IMR-90 (cell line): ENCODE measurements at regions not wholly inside any gene's neighbourhood (a gene's known extent, or its start where the extent isn't known, plus 50 kb on each side); places are given as distances from the start of the nearest gene placed in this dataset.
A peak's percentile ranks its signal among the peaks of the same experiment; 100 is the strongest.

Experiments used
- ATAC-seq: fragments of 200-7000 bp; cut with Tn5 transposase; 2 replicates; pipeline ENCODE4 v1.9.1; 2020; ENCODE audit warnings: low read depth, mild to moderate bottlenecking, moderate library complexity
- BruUV-seq: library from RNA; stranded (reverse); fragments of 400-500 nt; replicated peaks from 2 replicates; lab custom pipeline; 2021; lab: Mats Ljungman, UMichigan
- CTCF ChIA-PET: fragments of 300-600 bp; formaldehyde crosslinking; extraction: SDS; loops from one replicate; lab custom pipeline; 2021; ENCODE audit warnings: antibody characterized with exemption; lab: Yijun Ruan, JAX
- POLR2A ChIA-PET: fragments of 300-600 bp; sonication (Branson Sonifier 250); formaldehyde crosslinking; loops from one replicate; lab custom pipeline; 2022; ENCODE audit warnings: antibody characterized with exemption; ENCODE audit not compliant: unreplicated experiment; lab: Charles Lee
- DNase-seq: peaks from one replicate; pipeline ENCODE4 v3.0.0; 2013
- H2AFZ ChIP-seq: replicated peaks from 2 replicates; pipeline ENCODE3; 2013; ENCODE audit warnings: low read length, mild to moderate bottlenecking; ENCODE audit not compliant: poor library complexity
- H2AK5ac ChIP-seq: 2 replicates; pipeline ENCODE4 v1.6.1; 2013; ENCODE audit warnings: low read depth, low read length, inconsistent platforms
- H2AK9ac ChIP-seq: replicated peaks from 2 replicates; pipeline ENCODE3; 2013; ENCODE audit warnings: mild to moderate bottlenecking, low read depth, low read length, moderate library complexity; ENCODE audit not compliant: poor library complexity
- H2BK120ac ChIP-seq: 2 replicates; pipeline ENCODE4 v1.6.1; 2013; ENCODE audit warnings: low read depth, low read length, inconsistent platforms
- H2BK15ac ChIP-seq: 3 replicates; pipeline ENCODE4 v1.6.1; 2013; ENCODE audit warnings: low read depth, low read length, inconsistent platforms
- H2BK20ac ChIP-seq: 2 replicates; pipeline ENCODE4 v1.6.1; 2013; ENCODE audit warnings: low read depth, mild to moderate bottlenecking, inconsistent platforms, low read length, moderate library complexity
- H2BK5ac ChIP-seq: 2 replicates; pipeline ENCODE4 v1.6.1; 2013; ENCODE audit warnings: mild to moderate bottlenecking, low read depth, low read length, inconsistent platforms; ENCODE audit not compliant: poor library complexity, severe bottlenecking
- H3K14ac ChIP-seq: replicated peaks from 2 replicates; pipeline ENCODE4 v1.6.1; 2013; ENCODE audit warnings: low read depth, low read length, inconsistent platforms
- H3K18ac ChIP-seq: 2 replicates; pipeline ENCODE4 v1.6.1; 2013; ENCODE audit warnings: low read depth, low read length, control low read depth
- H3K23ac ChIP-seq: 2 replicates; pipeline ENCODE4 v1.6.1; 2013; ENCODE audit warnings: low read depth, low read length, inconsistent platforms
- H3K27ac ChIP-seq: 2 replicates; pipeline ENCODE4 v1.5.1; 2013; ENCODE audit warnings: mild to moderate bottlenecking, control low read depth, low read length; ENCODE audit not compliant: insufficient read depth
- H3K27me3 ChIP-seq: 2 replicates; pipeline ENCODE4 v1.6.1; 2013; ENCODE audit warnings: low read length; ENCODE audit not compliant: control insufficient read depth, insufficient read depth
- H3K36me3 ChIP-seq: 2 replicates; pipeline ENCODE4 v1.6.1; 2013; ENCODE audit warnings: low read length, mixed read lengths; ENCODE audit not compliant: control insufficient read depth, insufficient read depth
- H3K4ac ChIP-seq: 2 replicates; pipeline ENCODE4 v1.6.1; 2013; ENCODE audit warnings: low read depth, low read length, inconsistent platforms
- H3K4me1 ChIP-seq: 2 replicates; pipeline ENCODE4 v1.6.1; 2013; ENCODE audit warnings: low read length, mixed read lengths; ENCODE audit not compliant: control insufficient read depth, insufficient read depth
- H3K4me2 ChIP-seq: 2 replicates; pipeline ENCODE4 v1.6.1; 2013; ENCODE audit warnings: low read depth, mild to moderate bottlenecking, control low read depth, low read length, moderate library complexity
- H3K4me3 ChIP-seq: 2 replicates; pipeline ENCODE4 v1.5.1; 2013; ENCODE audit warnings: low read depth, mild to moderate bottlenecking, control low read depth, low read length, moderate library complexity; ENCODE audit not compliant: insufficient read depth
- H3K56ac ChIP-seq: 2 replicates; pipeline ENCODE4 v1.6.1; 2013; ENCODE audit warnings: low read length, inconsistent platforms; ENCODE audit not compliant: insufficient read depth; ENCODE audit errors: extremely low read depth
- H3K79me1 ChIP-seq, 2 experiments: 2 replicates each; pipeline ENCODE4 v1.6.1; 2013; ENCODE audit warnings: low read length in 2 of 2, inconsistent platforms in 1 of 2, low read depth in 1 of 2
- H3K9ac ChIP-seq: 2 replicates; pipeline ENCODE4 v1.6.1; 2013; ENCODE audit warnings: low read depth, low read length, control low read depth
- H3K9me1 ChIP-seq: 2 replicates; pipeline ENCODE4 v1.6.1; 2013; ENCODE audit warnings: low read length, inconsistent platforms; ENCODE audit not compliant: insufficient read depth
- H3K9me3 ChIP-seq: 2 replicates; pipeline ENCODE4 v1.6.1; 2013; ENCODE audit warnings: low read length; ENCODE audit not compliant: control insufficient read depth, insufficient read depth
- H4K20me1 ChIP-seq: 2 replicates; pipeline ENCODE4 v1.6.1; 2013; ENCODE audit warnings: low read length, inconsistent platforms; ENCODE audit not compliant: insufficient read depth
- H4K5ac ChIP-seq: 2 replicates; pipeline ENCODE4 v1.6.1; 2013; ENCODE audit warnings: mild to moderate bottlenecking, low read depth, low read length, control low read depth
- H4K8ac ChIP-seq, 2 experiments: 2 replicates each; pipeline ENCODE4 v1.6.1; 2013; ENCODE audit warnings: low read depth in 2 of 2, low read length in 2 of 2, control low read depth in 1 of 2, inconsistent platforms in 1 of 2
- H4K91ac ChIP-seq: 2 replicates; pipeline ENCODE4 v1.6.1; 2013; ENCODE audit warnings: low read depth, low read length, inconsistent platforms; ENCODE audit not compliant: insufficient read depth
- BHLHE40 ChIP-seq: fragments of 150-350 bp; IDR thresholded peaks from 2 replicates; pipeline ENCODE4 v1.6.1; 2016; ENCODE audit warnings: mild to moderate bottlenecking, low read depth, low read length
- CEBPB ChIP-seq: IDR thresholded peaks from 2 replicates; pipeline ENCODE4 v1.6.1; 2012; ENCODE audit warnings: low read depth, low read length, improper control_type of control experiment
- CHD1 ChIP-seq: IDR thresholded peaks from 2 replicates; pipeline ENCODE4 v1.6.1; 2012; ENCODE audit warnings: low read depth, low read length, improper control_type of control experiment
- CTCF ChIP-seq: conservative IDR thresholded peaks from 2 replicates; pipeline ENCODE4 v1.5.1; 2012; ENCODE audit warnings: mild to moderate bottlenecking, low read depth, low read length, improper control_type of control experiment
- ELK1 ChIP-seq: fragments of 150-350 bp; IDR thresholded peaks from 2 replicates; pipeline ENCODE4 v1.6.1; 2016; ENCODE audit warnings: low read depth, mild to moderate bottlenecking, low read length, moderate library complexity, borderline replicate concordance
- FOS ChIP-seq: fragments of 150-350 bp; IDR thresholded peaks from 2 replicates; pipeline ENCODE4 v1.6.1; 2016; ENCODE audit warnings: low read depth, low read length
- MAFK ChIP-seq: IDR thresholded peaks from 2 replicates; pipeline ENCODE4 v1.6.1; 2012; ENCODE audit warnings: low read depth, low read length, improper control_type of control experiment
- MAZ ChIP-seq: IDR thresholded peaks from 2 replicates; pipeline ENCODE4 v1.6.1; 2012; ENCODE audit warnings: low read depth, mild to moderate bottlenecking, low read length, improper control_type of control experiment, moderate library complexity, borderline replicate concordance
- MXI1 ChIP-seq: IDR thresholded peaks from 2 replicates; pipeline ENCODE4 v1.6.1; 2012; ENCODE audit warnings: low read depth, mild to moderate bottlenecking, low read length, moderate library complexity, borderline replicate concordance
- NFE2L2 ChIP-seq: fragments of 150-350 bp; IDR thresholded peaks from 2 replicates; pipeline ENCODE4 v1.6.1; 2016; ENCODE audit warnings: low read depth, mild to moderate bottlenecking, low read length
- POLR2A ChIP-seq: IDR thresholded peaks from 2 replicates; pipeline ENCODE4 v1.6.1; 2012; ENCODE audit warnings: mild to moderate bottlenecking, low read depth, low read length
- RAD21 ChIP-seq: IDR thresholded peaks from 2 replicates; pipeline ENCODE4 v1.6.1; 2012; ENCODE audit warnings: low read length, improper control_type of control experiment
- RCOR1 ChIP-seq: IDR thresholded peaks from 2 replicates; pipeline ENCODE4 v1.6.1; 2012; ENCODE audit warnings: mild to moderate bottlenecking, low read length, improper control_type of control experiment; ENCODE audit not compliant: insufficient replicate concordance
- RFX5 ChIP-seq: IDR thresholded peaks from 2 replicates; pipeline ENCODE4 v1.8.0; 2012; ENCODE audit warnings: low read depth, mild to moderate bottlenecking, low read length, moderate library complexity
- SMC3 ChIP-seq: fragments of 150-350 bp; IDR thresholded peaks from 2 replicates; pipeline ENCODE4 v1.6.1; 2016; ENCODE audit warnings: low read depth, mild to moderate bottlenecking, antibody characterized with exemption, low read length, moderate library complexity
- USF2 ChIP-seq: fragments of 150-350 bp; IDR thresholded peaks from 2 replicates; pipeline ENCODE4 v1.6.1; 2017; ENCODE audit warnings: mild to moderate bottlenecking, antibody characterized with exemption, low read length, low read depth
- dilution Hi-C: fragments of 300-500 bp; cut with HindIII; formaldehyde crosslinking; loops from one replicate; pipeline ENCODE4 v1.14.3; 2018; ENCODE audit warnings: low sequenced_read_pairs; ENCODE audit not compliant: unreplicated experiment
- in situ Hi-C: fragments of 300-500 bp; cut with MboI; formaldehyde crosslinking; loops from 3 replicates; pipeline ENCODE4 v1.14.3; 2019; ENCODE audit warnings: low sequenced_read_pairs, inconsistent platforms, mixed read lengths
- intact Hi-C: fragments of 100-400 bp; cut with micrococcal nuclease; formaldehyde crosslinking; loops from 2 replicates; pipeline ENCODE4 v1.10.0; 2022

DNA sequence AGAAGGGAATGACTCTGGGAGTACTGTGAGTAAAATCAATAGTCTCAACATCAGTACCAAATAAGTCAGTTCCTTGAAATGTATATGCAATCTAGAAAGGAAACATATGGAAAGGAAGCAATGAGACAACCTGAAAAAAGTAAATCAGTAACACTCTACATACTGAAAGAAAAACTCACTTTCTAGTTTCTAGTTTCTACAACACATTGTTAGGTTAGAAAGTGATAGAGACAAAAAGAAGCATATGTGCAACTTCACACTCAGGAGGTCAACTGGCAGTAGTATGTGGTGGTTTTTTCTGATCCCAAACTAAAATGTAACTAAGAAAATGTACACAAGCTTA, 156.5 kb upstream of the SOX6 start:
- ChIA-PET POLR2A (interaction anchor here (0.6 kb wide), 1 partner anchor 232 kb away, joined by 3 read pairs; no protein-coding TSS in a partner anchor), CTCF (no interaction called here)
- BruUV-seq, result no TSS peak
- Histone ChIP-seq H2AK9ac (no peak overlapping the region), H3K4me2 (no peak overlapping the region; the same call in 1 of the 2 replicates), H3K4me1 (peaks cover 6% of the 10 kb centered on the region), H3K27ac (peak overlapping the region; percentile 49; the same call in 1 of the 2 replicates), H3K14ac (peak overlapping the region; percentile 76; the same call in 1 of the 2 replicates), H2AK5ac (no peak overlapping the region), H4K20me1 (no peaks in the 10 kb centered on the region), H3K27me3 (no peaks in the 10 kb centered on the region), H4K5ac (peak overlapping the region; percentile 31; the same call in 1 of the 2 replicates), H3K9ac (no peak overlapping the region), H2AFZ (no peak overlapping the region), H2BK5ac (peak overlapping the region; percentile 95), H3K36me3 (no peaks in the 10 kb centered on the region), H3K56ac (no peak overlapping the region), H3K9me3 (no peaks in the 10 kb centered on the region), H3K79me1 (peaks cover 0 to 13% of the 10 kb centered on the region in 2 experiments; a peak in 3 of 4 replicates), H2BK20ac (no peak overlapping the region), H3K18ac (peak overlapping the region; percentile 27), H3K23ac (peak overlapping the region; percentile 60; the same call in 1 of the 2 replicates), H3K4me3 (no peak overlapping the region), H4K8ac (peak overlapping the region in 1 of 2 experiments; percentile 17; a peak in 3 of 4 replicates), H3K4ac (no peak overlapping the region), H3K9me1 (peaks cover 2% of the 10 kb centered on the region), H2BK15ac (peak overlapping the region; percentile 20; the same call in 2 of the 3 replicates), H4K91ac (no peak overlapping the region), H2BK120ac (no peak overlapping the region; the same call in 1 of the 2 replicates)
- TF ChIP-seq POLR2A, result no peak
- no peak for TF ChIP-seq RFX5
- TF ChIP-seq CEBPB, result no peak
- no peak for TF ChIP-seq RCOR1
- TF ChIP-seq ELK1, result no peak
- TF ChIP-seq USF2, result no peak
- TF ChIP-seq RAD21, result no peak
- no peak for TF ChIP-seq MXI1
- no peak for TF ChIP-seq CHD1
- TF ChIP-seq MAFK, result no peak
- TF ChIP-seq MAZ, result no peak
- TF ChIP-seq BHLHE40, result no peak
- no peak for TF ChIP-seq NFE2L2
- TF ChIP-seq SMC3, result no peak
- TF ChIP-seq CTCF, result no peak
- no peak for TF ChIP-seq FOS
- dilution Hi-C loops (no loop called here), in situ Hi-C loops (no loop called here), intact Hi-C loops (loop anchor here (5.0 kb wide), 1 partner anchor 94 kb away; no protein-coding TSS in a partner anchor)
- DNase-seq (peak; percentile 31), ATAC-seq (no peak)
